Posterior vena cava (tissue), 2 donors: ENCODE measurements at regions not wholly inside any gene's neighbourhood (a gene's known extent, or its start where the extent isn't known, plus 50 kb on each side); places are given as distances from the start of the nearest gene placed in this dataset.

Experiments
- DNase-seq: peaks from one replicate; pipeline ENCODE4 v3.0.0-alpha.2; 2020; ENCODE audit warnings: low spot score
- intact Hi-C, 2 donors: fragments of 100-400 bp; cut with DNase I; formaldehyde crosslinking; loops; one replicate each; pipeline versions ENCODE4 v1.14.1 to v1.14.2; 2022 to 2023
- donor health status: DM: yes; HTN: yes; CAD: no.
- donor health status: DM: yes; HTN: yes; CAD: no.

- intact Hi-C loops, result no loop called here
- DNase-seq, result no peak
Observed at GRCh38 chr3:34919025-34919424, 720.3 kb upstream of the ARPP21 start.

GRCh38 chr3:34920806-34921205, 718.5 kb upstream of the ARPP21 start:
- intact Hi-C loops, result no loop called here
- no peak for DNase-seq

GRCh38 chr3:34924961-34925360, 714.4 kb upstream of the ARPP21 start:
- intact Hi-C loops, result no loop called here
- no peak for DNase-seq

GRCh38 chr3:34925851-34926250, 713.5 kb upstream of the ARPP21 start:
- intact Hi-C loops, result no loop called here
- no peak for DNase-seq

- intact Hi-C loops, result no loop called here
Observed at GRCh38 chr3:34929036-34929435, 710.3 kb upstream of the ARPP21 start.

GRCh38 chr3:34934660-34935059, 704.7 kb upstream of the ARPP21 start:
- no peak for DNase-seq
- intact Hi-C loops, result no loop called here

More at GRCh38 chr3:34929036-34929435, 710.3 kb upstream of the ARPP21 start:
- DNase-seq, result no peak

GRCh38 chr3:34938784-34939183, 700.5 kb upstream of the ARPP21 start:
- intact Hi-C loops, result no loop called here
- no peak for DNase-seq

GRCh38 chr3:34942256-34942655, 697.1 kb upstream of the ARPP21 start:
- intact Hi-C loops, result no loop called here
- DNase-seq, result no peak

GRCh38 chr3:34947834-34948233, 691.5 kb upstream of the ARPP21 start:
- intact Hi-C loops, result loop anchor here in 1 of 2 donors (5.0 kb wide), 1 partner anchor 1509 kb away; no protein-coding TSS in a partner anchor
- DNase-seq, result no peak

GRCh38 chr3:34948517-34948916, 690.8 kb upstream of the ARPP21 start:
- no peak for DNase-seq
- intact Hi-C loops, result loop anchor here in 1 of 2 donors (5.0 kb wide), 1 partner anchor 1509 kb away; no protein-coding TSS in a partner anchor

GRCh38 chr3:34955680-34956079, 683.6 kb upstream of the ARPP21 start:
- DNase-seq, result no peak
- intact Hi-C loops, result no loop called here

- intact Hi-C loops, result no loop called here
- DNase-seq, result no peak
Observed at GRCh38 chr3:34956511-34956910, 682.8 kb upstream of the ARPP21 start.

- intact Hi-C loops, result no loop called here
- DNase-seq, result no peak
Observed at GRCh38 chr3:34957677-34958076, 681.6 kb upstream of the ARPP21 start.

- DNase-seq, result no peak
- intact Hi-C loops, result no loop called here
Observed at GRCh38 chr3:34969513-34969912, 669.8 kb upstream of the ARPP21 start.

- intact Hi-C loops, result no loop called here
- no peak for DNase-seq
Observed at GRCh38 chr3:34972481-34972880, 666.8 kb upstream of the ARPP21 start.

GRCh38 chr3:34973586-34973985, 665.7 kb upstream of the ARPP21 start:
- intact Hi-C loops, result no loop called here

GRCh38 chr3:34983631-34984030, 655.7 kb upstream of the ARPP21 start:
- intact Hi-C loops, result no loop called here
- no peak for DNase-seq

More at GRCh38 chr3:34973586-34973985, 665.7 kb upstream of the ARPP21 start:
- no peak for DNase-seq

- peak; percentile 55 for DNase-seq
- intact Hi-C loops, result no loop called here
Observed at GRCh38 chr3:34988296-34988695, 651.0 kb upstream of the ARPP21 start.

GRCh38 chr3:34995796-34996430, 643.4 kb upstream of the ARPP21 start:
- intact Hi-C loops, result no loop called here
- no peak for DNase-seq

GRCh38 chr3:34998902-34999301, 640.4 kb upstream of the ARPP21 start:
- intact Hi-C loops, result no loop called here

GRCh38 chr3:35012214-35012613, 627.1 kb upstream of the ARPP21 start:
- intact Hi-C loops, result no loop called here
- no peak for DNase-seq

More at GRCh38 chr3:34998902-34999301, 640.4 kb upstream of the ARPP21 start:
- DNase-seq, result no peak

GRCh38 chr3:35028157-35028556, 611.2 kb upstream of the ARPP21 start:
- DNase-seq, result no peak
- intact Hi-C loops, result no loop called here
